ENCODE measurements at regions not wholly inside any gene's neighbourhood (a gene's known extent, or its start where the extent isn't known, plus 50 kb on each side); places are given as distances from the start of the nearest gene placed in this dataset.

DNA sequence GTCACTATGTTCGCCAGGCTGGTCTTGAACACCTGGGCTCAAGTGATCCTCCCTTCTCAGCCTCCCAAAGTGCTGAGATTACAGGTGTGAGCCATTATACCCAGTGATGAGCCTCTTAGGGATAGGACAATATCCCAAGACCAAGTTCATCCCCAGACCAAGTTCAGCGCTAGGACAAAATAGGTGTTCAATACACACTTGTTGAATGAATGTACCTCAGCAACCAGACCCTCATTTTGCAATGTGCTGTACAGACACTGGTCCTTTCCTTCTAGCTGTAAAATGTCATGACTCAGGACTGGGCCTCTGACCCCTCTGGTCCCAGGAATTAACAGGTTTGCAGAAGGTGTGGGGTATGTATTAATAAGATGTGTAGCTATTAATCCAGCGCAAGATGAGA, 246.0 kb downstream of the TSHZ3 start (continued):
- TF ChIP-seq, protein P1, sequence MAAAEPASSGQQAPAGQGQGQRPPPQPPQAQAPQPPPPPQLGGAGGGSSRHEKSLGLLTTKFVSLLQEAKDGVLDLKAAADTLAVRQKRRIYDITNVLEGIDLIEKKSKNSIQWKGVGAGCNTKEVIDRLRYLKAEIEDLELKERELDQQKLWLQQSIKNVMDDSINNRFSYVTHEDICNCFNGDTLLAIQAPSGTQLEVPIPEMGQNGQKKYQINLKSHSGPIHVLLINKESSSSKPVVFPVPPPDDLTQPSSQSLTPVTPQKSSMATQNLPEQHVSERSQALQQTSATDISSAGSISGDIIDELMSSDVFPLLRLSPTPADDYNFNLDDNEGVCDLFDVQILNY (CRISPR knock-in tag; IDR thresholded peaks at IDR 0.05), result no peak
- TF ChIP-seq SMAD3 (CRISPR knock-in tag; IDR thresholded peaks at IDR 0.05; ENCODE audit: borderline replicate concordance) (no peak), NR3C1 (CRISPR knock-in tag; conservative IDR thresholded peaks at IDR 0.05; ENCODE audit: low read depth) (no peak), ZNF396 (CRISPR knock-in tag; IDR thresholded peaks at IDR 0.05; ENCODE audit: borderline replicate concordance) (no peak), NFATC4 (CRISPR knock-in tag; IDR thresholded peaks at IDR 0.05) (no peak), HMGA2 (CRISPR knock-in tag; IDR thresholded peaks at IDR 0.05) (no peak), GTF2I (CRISPR knock-in tag; conservative IDR thresholded peaks at IDR 0.05) (no peak), SMAD4 (CRISPR knock-in tag; IDR thresholded peaks at IDR 0.05) (no peak), FOXP1 (CRISPR knock-in tag; IDR thresholded peaks at IDR 0.05; ENCODE audit: borderline replicate concordance) (no peak), RORB (CRISPR knock-in tag; IDR thresholded peaks at IDR 0.05) (no peak), ATF1 (CRISPR knock-in tag; IDR thresholded peaks at IDR 0.05) (no peak)
- TF ChIP-seq, protein P2, sequence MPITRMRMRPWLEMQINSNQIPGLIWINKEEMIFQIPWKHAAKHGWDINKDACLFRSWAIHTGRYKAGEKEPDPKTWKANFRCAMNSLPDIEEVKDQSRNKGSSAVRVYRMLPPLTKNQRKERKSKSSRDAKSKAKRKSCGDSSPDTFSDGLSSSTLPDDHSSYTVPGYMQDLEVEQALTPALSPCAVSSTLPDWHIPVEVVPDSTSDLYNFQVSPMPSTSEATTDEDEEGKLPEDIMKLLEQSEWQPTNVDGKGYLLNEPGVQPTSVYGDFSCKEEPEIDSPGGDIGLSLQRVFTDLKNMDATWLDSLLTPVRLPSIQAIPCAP (CRISPR knock-in tag; IDR thresholded peaks at IDR 0.05), result no peak
- TF ChIP-seq, protein P3, sequence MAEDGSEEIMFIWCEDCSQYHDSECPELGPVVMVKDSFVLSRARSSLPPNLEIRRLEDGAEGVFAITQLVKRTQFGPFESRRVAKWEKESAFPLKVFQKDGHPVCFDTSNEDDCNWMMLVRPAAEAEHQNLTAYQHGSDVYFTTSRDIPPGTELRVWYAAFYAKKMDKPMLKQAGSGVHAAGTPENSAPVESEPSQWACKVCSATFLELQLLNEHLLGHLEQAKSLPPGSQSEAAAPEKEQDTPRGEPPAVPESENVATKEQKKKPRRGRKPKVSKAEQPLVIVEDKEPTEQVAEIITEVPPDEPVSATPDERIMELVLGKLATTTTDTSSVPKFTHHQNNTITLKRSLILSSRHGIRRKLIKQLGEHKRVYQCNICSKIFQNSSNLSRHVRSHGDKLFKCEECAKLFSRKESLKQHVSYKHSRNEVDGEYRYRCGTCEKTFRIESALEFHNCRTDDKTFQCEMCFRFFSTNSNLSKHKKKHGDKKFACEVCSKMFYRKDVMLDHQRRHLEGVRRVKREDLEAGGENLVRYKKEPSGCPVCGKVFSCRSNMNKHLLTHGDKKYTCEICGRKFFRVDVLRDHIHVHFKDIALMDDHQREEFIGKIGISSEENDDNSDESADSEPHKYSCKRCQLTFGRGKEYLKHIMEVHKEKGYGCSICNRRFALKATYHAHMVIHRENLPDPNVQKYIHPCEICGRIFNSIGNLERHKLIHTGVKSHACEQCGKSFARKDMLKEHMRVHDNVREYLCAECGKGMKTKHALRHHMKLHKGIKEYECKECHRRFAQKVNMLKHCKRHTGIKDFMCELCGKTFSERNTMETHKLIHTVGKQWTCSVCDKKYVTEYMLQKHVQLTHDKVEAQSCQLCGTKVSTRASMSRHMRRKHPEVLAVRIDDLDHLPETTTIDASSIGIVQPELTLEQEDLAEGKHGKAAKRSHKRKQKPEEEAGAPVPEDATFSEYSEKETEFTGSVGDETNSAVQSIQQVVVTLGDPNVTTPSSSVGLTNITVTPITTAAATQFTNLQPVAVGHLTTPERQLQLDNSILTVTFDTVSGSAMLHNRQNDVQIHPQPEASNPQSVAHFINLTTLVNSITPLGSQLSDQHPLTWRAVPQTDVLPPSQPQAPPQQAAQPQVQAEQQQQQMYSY (CRISPR knock-in tag; IDR thresholded peaks at IDR 0.05), result no peak

DNA sequence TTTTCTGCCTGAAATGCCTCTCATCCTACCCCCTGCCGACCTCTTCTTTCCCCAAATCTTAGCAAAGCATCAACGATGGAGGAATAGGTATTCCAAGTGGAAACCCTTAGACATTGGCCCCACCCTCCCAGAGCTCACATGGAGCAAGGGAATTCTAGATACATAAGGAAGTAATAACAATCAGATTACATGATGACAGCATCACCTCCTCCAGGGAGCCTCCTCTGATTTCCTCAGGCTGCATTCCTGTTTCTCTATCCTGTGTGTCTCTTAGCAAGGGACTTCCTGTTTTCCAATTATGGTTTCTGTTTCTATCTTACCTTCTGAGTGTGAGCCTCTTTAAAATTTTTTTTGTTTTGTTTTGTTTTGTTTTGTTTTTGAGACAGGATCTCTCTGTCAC, 246.6 kb downstream of the TSHZ3 start:
- ChIA-PET POLR2A (no interaction called here), CTCF (interaction anchor here (1.2 to 5.2 kb wide), 2 partner anchors 48 to 130 kb away, joined by 3 to 37 read pairs; no protein-coding TSS in a partner anchor)
- H3K27me3 Mint-ChIP-seq (ENCODE audit: low read depth), result no peaks in the 10 kb centered on the region
- H3K36me3 Mint-ChIP-seq, result no peaks in the 10 kb centered on the region
- no peak overlapping the region for H3K4me3 Mint-ChIP-seq
- H3K4me1 Mint-ChIP-seq, result peaks cover 60% of the 10 kb centered on the region
- TF ChIP-seq, protein P4, sequence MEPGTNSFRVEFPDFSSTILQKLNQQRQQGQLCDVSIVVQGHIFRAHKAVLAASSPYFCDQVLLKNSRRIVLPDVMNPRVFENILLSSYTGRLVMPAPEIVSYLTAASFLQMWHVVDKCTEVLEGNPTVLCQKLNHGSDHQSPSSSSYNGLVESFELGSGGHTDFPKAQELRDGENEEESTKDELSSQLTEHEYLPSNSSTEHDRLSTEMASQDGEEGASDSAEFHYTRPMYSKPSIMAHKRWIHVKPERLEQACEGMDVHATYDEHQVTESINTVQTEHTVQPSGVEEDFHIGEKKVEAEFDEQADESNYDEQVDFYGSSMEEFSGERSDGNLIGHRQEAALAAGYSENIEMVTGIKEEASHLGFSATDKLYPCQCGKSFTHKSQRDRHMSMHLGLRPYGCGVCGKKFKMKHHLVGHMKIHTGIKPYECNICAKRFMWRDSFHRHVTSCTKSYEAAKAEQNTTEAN (CRISPR knock-in tag; IDR thresholded peaks at IDR 0.05), result no peak
- TF ChIP-seq ZNF671 (CRISPR knock-in tag; IDR thresholded peaks at IDR 0.05), result no peak
- TF ChIP-seq ZNF317 (CRISPR knock-in tag; IDR thresholded peaks at IDR 0.05; ENCODE audit: borderline replicate concordance, low read depth), result no peak
- TF ChIP-seq, protein P5, sequence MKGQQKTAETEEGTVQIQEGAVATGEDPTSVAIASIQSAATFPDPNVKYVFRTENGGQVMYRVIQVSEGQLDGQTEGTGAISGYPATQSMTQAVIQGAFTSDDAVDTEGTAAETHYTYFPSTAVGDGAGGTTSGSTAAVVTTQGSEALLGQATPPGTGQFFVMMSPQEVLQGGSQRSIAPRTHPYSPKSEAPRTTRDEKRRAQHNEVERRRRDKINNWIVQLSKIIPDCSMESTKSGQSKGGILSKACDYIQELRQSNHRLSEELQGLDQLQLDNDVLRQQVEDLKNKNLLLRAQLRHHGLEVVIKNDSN (CRISPR knock-in tag; IDR thresholded peaks at IDR 0.05), result no peak
- no peak for TF ChIP-seq ETV6 (CRISPR knock-in tag; IDR thresholded peaks at IDR 0.05)
- TF ChIP-seq NR3C1 (CRISPR knock-in tag; conservative IDR thresholded peaks at IDR 0.05; ENCODE audit: low read depth), result no peak
- TF ChIP-seq ZNF232 (CRISPR knock-in tag; IDR thresholded peaks at IDR 0.05), result no peak
- no peak for TF ChIP-seq KAT7 (CRISPR knock-in tag; IDR thresholded peaks at IDR 0.05; ENCODE audit: borderline replicate concordance)
- no peak for TF ChIP-seq SMAD3 (CRISPR knock-in tag; IDR thresholded peaks at IDR 0.05; ENCODE audit: borderline replicate concordance)
- DNase-seq (ENCODE audit: low spot score) (no peak), ATAC-seq (no peak)
- H3K9me3 Mint-ChIP-seq, result no peaks in the 10 kb centered on the region
- no peak overlapping the region for H3K27ac Mint-ChIP-seq
